Naive thymus-derived CD4-positive, alpha-beta T cell (primary cell): ENCODE measurements at regions not wholly inside any gene's neighbourhood (a gene's known extent, or its start where the extent isn't known, plus 50 kb on each side); places are given as distances from the start of the nearest gene placed in this dataset.

Experiments used
- ATAC-seq: fragments of 150-1000 bp; cut with Tn5 transposase; 2 replicates; pipeline ENCODE4 v1.10.0; 2021; ENCODE audit warnings: mild to moderate bottlenecking, moderate library complexity
- CTCF ChIA-PET: fragments of 350-600 bp; sonication (Branson Sonifier 250); formaldehyde crosslinking; loops from one replicate; lab custom pipeline; 2021; ENCODE audit warnings: antibody characterized with exemption; lab: Charles Lee
- POLR2A ChIA-PET: fragments of 350-600 bp; sonication (Branson Sonifier 250); formaldehyde crosslinking; loops from one replicate; lab custom pipeline; 2021; ENCODE audit warnings: antibody characterized with exemption, inconsistent platforms; lab: Charles Lee
- DNase-seq, 9 donors: peaks; one replicate each; pipeline versions ENCODE4 v3.0.0 to v3.0.0-alpha.2; 2020 to 2022; ENCODE audit warnings: mixed read lengths in 1 of 9
- H3K27ac ChIP-seq: one replicate; pipeline ENCODE4 v1.7.0; 2013; ENCODE audit warnings: mild to moderate bottlenecking, low read depth, low read length, moderate library complexity
- H3K27me3 ChIP-seq, 2 donors: one replicate each; pipeline ENCODE4 v1.7.0; 2013; ENCODE audit warnings: low read length in 2 of 2, mild to moderate bottlenecking in 2 of 2, moderate library complexity in 2 of 2; ENCODE audit not compliant: control insufficient read depth in 2 of 2, insufficient read depth in 2 of 2
- H3K36me3 ChIP-seq, 3 experiments: 1 replicate in 2 of 3; 2 replicates in 1 of 3; pipeline ENCODE4 v1.7.0; 2013; ENCODE audit warnings: low read length in 3 of 3, mild to moderate bottlenecking in 3 of 3, moderate library complexity in 1 of 3; ENCODE audit not compliant: insufficient read depth in 3 of 3, control insufficient read depth in 2 of 3
- H3K4me1 ChIP-seq, 2 donors: one replicate each; pipeline ENCODE4 v1.7.0; 2013; ENCODE audit warnings: low read length in 2 of 2, mild to moderate bottlenecking in 2 of 2, moderate library complexity in 1 of 2; ENCODE audit not compliant: control insufficient read depth in 2 of 2, insufficient read depth in 2 of 2
- H3K4me3 ChIP-seq: 2 replicates; pipeline ENCODE4 v1.7.0; 2013; ENCODE audit warnings: mild to moderate bottlenecking, low read length
- H3K9me3 ChIP-seq, 3 experiments: 1 replicate in 2 of 3; 2 replicates in 1 of 3; pipeline ENCODE4 v1.7.0; 2013; ENCODE audit warnings: low read length in 3 of 3; ENCODE audit not compliant: control insufficient read depth in 2 of 3
- H3K27ac Mint-ChIP-seq, 9 donors: one replicate each; pipeline ENCODE4 v1.8.0; 2020 to 2022; ENCODE audit warnings: mixed read lengths in 9 of 9, mild to moderate bottlenecking in 8 of 9, moderate library complexity in 5 of 9, inconsistent platforms in 2 of 9
- H3K27me3 Mint-ChIP-seq, 5 donors: one replicate each; pipeline ENCODE4 v1.8.0; 2021 to 2022; ENCODE audit warnings: mixed read lengths in 5 of 5, mild to moderate bottlenecking in 1 of 5
- H3K36me3 Mint-ChIP-seq, 5 donors: one replicate each; pipeline ENCODE4 v1.8.0; 2020 to 2022; ENCODE audit warnings: mixed read lengths in 5 of 5, mild to moderate bottlenecking in 3 of 5, inconsistent platforms in 1 of 5
- H3K4me1 Mint-ChIP-seq, 7 donors: one replicate each; pipeline ENCODE4 v1.8.0; 2020 to 2022; ENCODE audit warnings: mixed read lengths in 7 of 7, mild to moderate bottlenecking in 3 of 7, inconsistent platforms in 1 of 7
- H3K4me3 Mint-ChIP-seq, 10 donors: one replicate each; pipeline ENCODE4 v1.8.0; 2020 to 2022; ENCODE audit warnings: mild to moderate bottlenecking in 10 of 10, mixed read lengths in 10 of 10, moderate library complexity in 6 of 10, inconsistent platforms in 2 of 10
- H3K9me3 Mint-ChIP-seq, 11 donors: one replicate each; pipeline ENCODE4 v1.8.0; 2020 to 2022; ENCODE audit warnings: mixed read lengths in 11 of 11, mild to moderate bottlenecking in 4 of 11, inconsistent platforms in 1 of 11, moderate library complexity in 1 of 11
- intact Hi-C, 2 donors: fragments of 100-400 bp; cut with micrococcal nuclease; formaldehyde crosslinking; loops; one replicate each; pipeline ENCODE4 v1.15.1; 2023

GRCh38 chr6:90918361-90918760, 331.5 kb upstream of the MAP3K7 start:
- Mint-ChIP-seq H3K9me3 (peaks cover 0 to 14% (median 3%) of the 10 kb centered on the region in 11 donors), H3K4me1 (no peaks in the 10 kb centered on the region), H3K4me3 (no peak overlapping the region), H3K36me3 (peaks cover 0 to 6% (median 0%) of the 10 kb centered on the region in 5 donors), H3K27me3 (peaks cover 22 to 30% (median 26%) of the 10 kb centered on the region in 5 donors), H3K27ac (no peak overlapping the region)
- Histone ChIP-seq H3K9me3 (no peaks in the 10 kb centered on the region), H3K27me3 (no peaks in the 10 kb centered on the region), H3K36me3 (no peaks in the 10 kb centered on the region), H3K4me3 (no peak overlapping the region), H3K4me1 (no peaks in the 10 kb centered on the region), H3K27ac (no peak overlapping the region)
- no peak for ATAC-seq
- intact Hi-C loops = no loop called here
- DNase-seq = no peak
- ChIA-PET CTCF (no interaction called here), POLR2A (no interaction called here)

- H3K9me3 ChIP-seq = no peaks in the 10 kb centered on the region
- peaks cover 0 to 14% (median 3%) of the 10 kb centered on the region in 11 donors for H3K9me3 Mint-ChIP-seq
- POLR2A ChIA-PET = no interaction called here
- no peak overlapping the region for H3K4me3 ChIP-seq
- no peak for DNase-seq
- H3K36me3 ChIP-seq = no peaks in the 10 kb centered on the region
- no peak for ATAC-seq
- no peak overlapping the region for H3K4me3 Mint-ChIP-seq
- H3K27ac ChIP-seq = no peak overlapping the region
- no peaks in the 10 kb centered on the region for H3K4me1 Mint-ChIP-seq
- CTCF ChIA-PET = no interaction called here
- H3K27me3 Mint-ChIP-seq = peaks cover 20 to 30% (median 27%) of the 10 kb centered on the region in 5 donors
- no peaks in the 10 kb centered on the region for H3K27me3 ChIP-seq
- no peak overlapping the region for H3K27ac Mint-ChIP-seq
- H3K4me1 ChIP-seq = no peaks in the 10 kb centered on the region
- intact Hi-C loops = no loop called here
- H3K36me3 Mint-ChIP-seq = peaks cover 0 to 6% (median 0%) of the 10 kb centered on the region in 5 donors
These were observed 330.5 kb upstream of the MAP3K7 start for GRCh38 chr6:90917376-90917775.

GRCh38 chr6:90916968-90917367, 330.1 kb upstream of the MAP3K7 start:
- Mint-ChIP-seq H3K27me3 (peaks cover 19 to 31% (median 27%) of the 10 kb centered on the region in 5 donors), H3K36me3 (peaks cover 0 to 6% (median 0%) of the 10 kb centered on the region in 5 donors), H3K4me3 (no peak overlapping the region), H3K4me1 (no peaks in the 10 kb centered on the region), H3K9me3 (peaks cover 0 to 14% (median 3%) of the 10 kb centered on the region in 11 donors), H3K27ac (no peak overlapping the region)
- no peaks in the 10 kb centered on the region for H3K36me3 ChIP-seq
- ATAC-seq (no peak), DNase-seq (no peak)
- ChIA-PET POLR2A (no interaction called here), CTCF (no interaction called here)
- H3K9me3 ChIP-seq = no peaks in the 10 kb centered on the region
- H3K27ac ChIP-seq = no peak overlapping the region
- H3K27me3 ChIP-seq = no peaks in the 10 kb centered on the region
- intact Hi-C loops = no loop called here
- no peak overlapping the region for H3K4me3 ChIP-seq
- no peaks in the 10 kb centered on the region for H3K4me1 ChIP-seq

GRCh38 chr6:90915224-90915915, 328.5 kb upstream of the MAP3K7 start:
- CTCF ChIA-PET = no interaction called here
- POLR2A ChIA-PET = no interaction called here
- H3K27ac Mint-ChIP-seq = no peak overlapping the region
- intact Hi-C loops = no loop called here
- no peak overlapping the region for H3K4me3 ChIP-seq
- ATAC-seq = no peak
- no peaks in the 10 kb centered on the region for H3K9me3 ChIP-seq
- H3K27me3 Mint-ChIP-seq = peaks cover 13 to 37% (median 26%) of the 10 kb centered on the region in 5 donors
- H3K36me3 ChIP-seq = no peaks in the 10 kb centered on the region
- H3K27ac ChIP-seq = no peak overlapping the region
- no peak overlapping the region for H3K4me3 Mint-ChIP-seq
- peaks cover 0 to 14% (median 3%) of the 10 kb centered on the region in 11 donors for H3K9me3 Mint-ChIP-seq
- no peaks in the 10 kb centered on the region for H3K4me1 ChIP-seq
- H3K36me3 Mint-ChIP-seq = peaks cover 0 to 6% (median 0%) of the 10 kb centered on the region in 5 donors
- no peaks in the 10 kb centered on the region for H3K4me1 Mint-ChIP-seq
- H3K27me3 ChIP-seq = no peaks in the 10 kb centered on the region
- DNase-seq = no peak

- Mint-ChIP-seq H3K27me3 (peaks cover 12 to 43% (median 27%) of the 10 kb centered on the region in 5 donors), H3K9me3 (peaks cover 0 to 14% (median 3%) of the 10 kb centered on the region in 11 donors), H3K4me3 (no peak overlapping the region), H3K36me3 (peaks cover 0 to 6% (median 0%) of the 10 kb centered on the region in 5 donors), H3K4me1 (no peaks in the 10 kb centered on the region), H3K27ac (no peak overlapping the region)
- ChIA-PET POLR2A (no interaction called here), CTCF (no interaction called here)
- Histone ChIP-seq H3K9me3 (no peaks in the 10 kb centered on the region), H3K36me3 (no peaks in the 10 kb centered on the region), H3K4me1 (no peaks in the 10 kb centered on the region), H3K4me3 (no peak overlapping the region), H3K27ac (no peak overlapping the region), H3K27me3 (no peaks in the 10 kb centered on the region)
- DNase-seq (no peak), ATAC-seq (no peak)
- intact Hi-C loops = no loop called here
These were observed 327.4 kb upstream of the MAP3K7 start for GRCh38 chr6:90914312-90914711.

- intact Hi-C loops = no loop called here
- Mint-ChIP-seq H3K4me3 (no peak overlapping the region), H3K9me3 (peaks cover 0 to 14% (median 3%) of the 10 kb centered on the region in 11 donors), H3K4me1 (no peaks in the 10 kb centered on the region), H3K27ac (no peak overlapping the region), H3K36me3 (peaks cover 0 to 6% (median 0%) of the 10 kb centered on the region in 5 donors), H3K27me3 (peaks cover 14 to 46% (median 25%) of the 10 kb centered on the region in 5 donors)
- H3K4me3 ChIP-seq = no peak overlapping the region
- no peak for DNase-seq
- no peaks in the 10 kb centered on the region for H3K36me3 ChIP-seq
- H3K27me3 ChIP-seq = no peaks in the 10 kb centered on the region
- no peaks in the 10 kb centered on the region for H3K9me3 ChIP-seq
- ChIA-PET POLR2A (no interaction called here), CTCF (no interaction called here)
- ATAC-seq = no peak
- no peaks in the 10 kb centered on the region for H3K4me1 ChIP-seq
- no peak overlapping the region for H3K27ac ChIP-seq
These were observed 326.5 kb upstream of the MAP3K7 start for GRCh38 chr6:90913266-90913960.
